Prostate gland (tissue), 2 donors: ENCODE measurements at regions not wholly inside any gene's neighbourhood (a gene's known extent, or its start where the extent isn't known, plus 50 kb on each side); places are given as distances from the start of the nearest gene placed in this dataset.

Experiments
- DNase-seq: peaks from one replicate; pipeline ENCODE4 v3.0.0-alpha.2; 2019; ENCODE audit warnings: low spot score
- H3K27ac ChIP-seq, 2 donors: fragments of 200-600 bp; sonication (generic); 2 replicates each; pipeline ENCODE4 v1.5.1; 2017 to 2019
- H3K27me3 ChIP-seq: fragments of 200-600 bp; sonication (generic); replicated peaks from 2 replicates; pipeline ENCODE4 v1.5.1; 2019; ENCODE audit not compliant: insufficient read depth
- H3K36me3 ChIP-seq, 2 donors: fragments of 200-600 bp; sonication (generic); 1 replicate in 1 of 2; 2 replicates in 1 of 2; pipeline versions ENCODE4 v1.5.1 to v1.8.1; 2017 to 2019
- H3K4me1 ChIP-seq: fragments of 200-600 bp; sonication (generic); replicated peaks from 2 replicates; pipeline ENCODE4 v1.5.1; 2019
- H3K4me3 ChIP-seq, 2 donors: fragments of 200-600 bp; sonication (generic); 2 replicates each; pipeline ENCODE4 v1.5.1; 2017 to 2019
- H3K9me3 ChIP-seq: fragments of 200-600 bp; sonication (generic); 2 replicates; pipeline ENCODE4 v1.5.1; 2017
- POLR2A ChIP-seq: fragments of 450-650 bp; IDR thresholded peaks from one replicate; pipeline ENCODE4 v1.6.1; 2016; ENCODE audit warnings: antibody characterized with exemption, mild to moderate bottlenecking
- POLR2AphosphoS5 ChIP-seq: sonication (generic); formaldehyde crosslinking; IDR thresholded peaks from one replicate; pipeline ENCODE4 v1.6.1; 2017; ENCODE audit warnings: antibody characterized with exemption
- WGBS: methylation state at CpG from one replicate; pipeline ENCODE4 v1.1.5; 2018; 5-methylcytosine and 5-hydroxymethylcytosine counted together
- intact Hi-C: fragments of 100-400 bp; cut with DNase I; formaldehyde crosslinking; loops from one replicate; pipeline ENCODE4 v1.14.2; 2022
- TF ChIP-seq, protein P1 (sequence below), 4 experiments: fragments of 200-600 bp in 2 of 4; fragments of 450-650 bp in 2 of 4; sonication (generic) in 2 of 4; IDR thresholded peaks; 1 replicate in 3 of 4; 2 replicates in 1 of 4; pipeline ENCODE4 v1.5.1; 2016 to 2019; ENCODE audit warnings: antibody characterized with exemption in 4 of 4, mild to moderate bottlenecking in 2 of 4, moderate library complexity in 2 of 4

DNA sequence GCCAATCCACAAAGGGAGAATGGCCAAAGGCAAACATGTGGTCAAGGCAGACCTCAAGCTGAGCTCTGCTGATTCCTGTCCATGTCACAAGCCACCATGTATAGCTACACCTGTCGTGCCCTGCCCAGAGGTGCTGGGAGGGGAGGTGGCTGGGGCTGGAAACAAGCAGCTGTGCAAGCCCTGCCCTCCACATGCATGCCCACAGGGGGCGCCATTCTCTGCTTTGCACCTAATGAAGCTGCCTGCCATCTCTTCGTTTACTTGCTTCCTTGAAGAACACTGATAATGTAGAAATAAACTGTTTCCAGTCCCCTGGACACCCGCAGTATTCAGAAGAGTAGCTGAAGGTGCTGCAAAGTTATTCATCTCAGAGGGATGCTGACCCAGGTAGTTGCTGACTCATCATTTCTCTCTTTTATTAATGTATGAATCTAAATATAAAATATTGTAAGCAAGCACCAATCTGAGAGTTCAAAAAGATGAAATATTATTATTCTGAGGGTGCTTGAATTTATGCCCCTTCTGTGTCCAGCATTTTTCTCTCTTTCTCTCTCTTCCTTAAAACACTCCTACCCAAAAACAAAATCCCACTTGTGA is 278.6 kb downstream of the ADGRA3 start:
- no peaks in the 10 kb centered on the region for H3K27me3 ChIP-seq
- no peak overlapping the region for H3K27ac ChIP-seq
- intact Hi-C loops = no loop called here
- no peaks in the 10 kb centered on the region for H3K9me3 ChIP-seq
- peak; percentile 16 for DNase-seq
- no peaks in the 10 kb centered on the region for H3K4me1 ChIP-seq
- no peak overlapping the region for H3K4me3 ChIP-seq
- 40% methylated on average over 4 of the region's 4 CpGs for whole genome bisulfite sequencing
- no peaks in the 10 kb centered on the region for H3K36me3 ChIP-seq
- TF ChIP-seq POLR2AphosphoS5 (no peak), POLR2A (no peak)
- TF ChIP-seq, protein P1, sequence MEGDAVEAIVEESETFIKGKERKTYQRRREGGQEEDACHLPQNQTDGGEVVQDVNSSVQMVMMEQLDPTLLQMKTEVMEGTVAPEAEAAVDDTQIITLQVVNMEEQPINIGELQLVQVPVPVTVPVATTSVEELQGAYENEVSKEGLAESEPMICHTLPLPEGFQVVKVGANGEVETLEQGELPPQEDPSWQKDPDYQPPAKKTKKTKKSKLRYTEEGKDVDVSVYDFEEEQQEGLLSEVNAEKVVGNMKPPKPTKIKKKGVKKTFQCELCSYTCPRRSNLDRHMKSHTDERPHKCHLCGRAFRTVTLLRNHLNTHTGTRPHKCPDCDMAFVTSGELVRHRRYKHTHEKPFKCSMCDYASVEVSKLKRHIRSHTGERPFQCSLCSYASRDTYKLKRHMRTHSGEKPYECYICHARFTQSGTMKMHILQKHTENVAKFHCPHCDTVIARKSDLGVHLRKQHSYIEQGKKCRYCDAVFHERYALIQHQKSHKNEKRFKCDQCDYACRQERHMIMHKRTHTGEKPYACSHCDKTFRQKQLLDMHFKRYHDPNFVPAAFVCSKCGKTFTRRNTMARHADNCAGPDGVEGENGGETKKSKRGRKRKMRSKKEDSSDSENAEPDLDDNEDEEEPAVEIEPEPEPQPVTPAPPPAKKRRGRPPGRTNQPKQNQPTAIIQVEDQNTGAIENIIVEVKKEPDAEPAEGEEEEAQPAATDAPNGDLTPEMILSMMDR (IDR thresholded peaks at IDR 0.05) = peak in 2 of 4 experiments; percentile 26 to 28

DNA sequence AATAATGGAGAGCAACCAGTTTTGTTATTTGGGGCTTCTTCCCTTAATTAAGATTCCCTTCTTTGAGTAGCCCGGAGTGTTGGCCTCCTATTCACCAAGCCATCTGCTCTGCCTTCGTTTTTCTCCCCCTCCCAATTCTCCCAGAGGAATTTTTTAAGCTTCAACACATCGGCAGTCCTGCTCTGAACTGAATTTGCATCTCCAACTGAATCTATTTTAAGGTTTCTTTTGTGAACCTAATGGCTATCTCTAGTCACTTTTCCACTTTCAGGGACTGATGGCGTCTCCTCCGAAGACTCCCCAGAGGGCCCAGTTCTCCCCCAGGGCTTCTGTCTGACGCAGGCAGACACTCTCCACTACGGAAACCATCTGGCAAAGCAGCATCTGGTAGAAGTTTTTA is 280.2 kb downstream of the ADGRA3 start:
- Histone ChIP-seq H3K9me3 (no peaks in the 10 kb centered on the region), H3K4me3 (no peak overlapping the region), H3K27ac (no peak overlapping the region), H3K36me3 (no peaks in the 10 kb centered on the region), H3K4me1 (no peaks in the 10 kb centered on the region), H3K27me3 (no peaks in the 10 kb centered on the region)
- intact Hi-C loops = no loop called here
- TF ChIP-seq POLR2AphosphoS5 (no peak), POLR2A (no peak)
- TF ChIP-seq, protein P1 (IDR thresholded peaks at IDR 0.05) = no peak
- 70% methylated on average over 7 of the region's 7 CpGs for WGBS
- DNase-seq = no peak

DNA sequence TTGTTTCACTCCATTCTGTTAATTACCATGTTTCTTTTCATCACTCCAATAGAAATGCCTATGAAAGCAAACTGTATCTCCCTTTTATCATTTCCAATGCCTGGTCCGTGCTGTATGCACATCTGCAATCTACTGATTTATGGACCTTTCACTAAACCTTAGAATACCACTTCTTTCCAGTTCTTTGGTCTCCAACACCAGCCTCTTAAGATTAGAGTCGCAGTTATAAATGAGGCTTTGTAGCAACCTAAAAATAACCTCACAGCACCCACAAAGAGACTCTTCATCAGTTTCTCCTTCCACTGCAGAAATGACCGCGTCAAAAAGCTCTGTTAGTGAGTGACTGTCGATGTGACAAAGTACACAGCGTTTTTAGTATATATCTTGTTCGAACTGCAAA is 282.6 kb downstream of the ADGRA3 start:
- no peak for DNase-seq
- no peaks in the 10 kb centered on the region for H3K4me1 ChIP-seq
- H3K27me3 ChIP-seq = no peaks in the 10 kb centered on the region
- H3K36me3 ChIP-seq = no peaks in the 10 kb centered on the region
- no peak overlapping the region for H3K27ac ChIP-seq
- intact Hi-C loops = no loop called here
- no peaks in the 10 kb centered on the region for H3K9me3 ChIP-seq
- 88% methylated on average over 7 of the region's 7 CpGs for WGBS
- no peak overlapping the region for H3K4me3 ChIP-seq
- TF ChIP-seq POLR2A (no peak), POLR2AphosphoS5 (no peak)
- TF ChIP-seq, protein P1 (IDR thresholded peaks at IDR 0.05) = no peak

DNA sequence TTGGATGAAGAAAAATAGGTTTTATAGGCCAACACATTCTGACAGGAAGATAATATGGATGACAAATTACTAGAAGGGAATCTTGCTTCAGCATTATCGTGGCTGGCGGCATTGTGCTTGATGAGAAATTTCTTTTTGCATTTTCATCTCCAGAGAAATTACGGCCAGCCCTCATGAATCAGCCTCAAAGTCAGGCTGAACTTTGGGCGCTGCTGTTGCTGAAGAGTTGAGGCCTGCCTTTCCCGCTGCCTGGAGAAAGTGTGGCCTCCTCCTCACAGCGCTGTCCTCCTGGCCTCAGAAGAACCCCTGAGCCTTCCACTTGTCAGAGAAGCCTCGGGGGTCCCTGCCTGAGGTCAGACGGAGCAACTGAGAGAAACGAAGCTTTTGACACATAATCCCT is 272.4 kb upstream of the KCNIP4 start:
- Histone ChIP-seq H3K27ac (no peak overlapping the region), H3K9me3 (no peaks in the 10 kb centered on the region), H3K4me1 (no peaks in the 10 kb centered on the region), H3K27me3 (no peaks in the 10 kb centered on the region), H3K4me3 (no peak overlapping the region), H3K36me3 (no peaks in the 10 kb centered on the region)
- no peak for DNase-seq
- TF ChIP-seq, protein P1 (IDR thresholded peaks at IDR 0.05) = no peak
- no peak for TF ChIP-seq POLR2A
- no peak for TF ChIP-seq POLR2AphosphoS5
- intact Hi-C loops = no loop called here
- WGBS = 72% methylated on average over 9 of the region's 9 CpGs

DNA sequence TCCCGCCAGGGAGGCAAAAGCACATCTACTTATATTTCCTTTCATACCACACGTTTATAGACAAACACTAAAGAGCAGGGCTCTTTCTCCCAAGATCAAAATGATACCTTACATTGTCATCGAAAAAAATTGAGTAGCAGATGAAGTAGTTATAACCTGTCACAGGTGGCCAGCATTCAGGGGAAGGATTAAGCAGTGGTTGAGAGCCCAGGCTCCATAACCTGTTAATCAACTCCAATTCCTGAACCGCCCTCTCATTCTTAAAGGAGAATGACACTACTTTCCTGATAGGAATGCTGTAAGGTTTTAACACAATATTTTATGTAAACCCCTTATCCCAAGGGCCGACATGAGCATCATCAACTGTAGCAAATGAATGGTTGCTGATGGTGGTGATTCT is 268.9 kb upstream of the KCNIP4 start:
- Histone ChIP-seq H3K9me3 (no peaks in the 10 kb centered on the region), H3K4me3 (no peak overlapping the region), H3K27me3 (no peaks in the 10 kb centered on the region), H3K27ac (no peak overlapping the region), H3K36me3 (no peaks in the 10 kb centered on the region), H3K4me1 (no peaks in the 10 kb centered on the region)
- 71% methylated on average over 5 of the region's 5 CpGs for WGBS
- intact Hi-C loops = no loop called here
- DNase-seq = no peak
- TF ChIP-seq, protein P1 (IDR thresholded peaks at IDR 0.05) = no peak
- TF ChIP-seq POLR2AphosphoS5 (no peak), POLR2A (no peak)
